IMR-90 (cell line): ENCODE measurements at regions not wholly inside any gene's neighbourhood (a gene's known extent, or its start where the extent isn't known, plus 50 kb on each side); places are given as distances from the start of the nearest gene placed in this dataset.

Source experiments
- ATAC-seq: fragments of 200-7000 bp; cut with Tn5 transposase; 2 replicates; pipeline ENCODE4 v1.9.1; 2020; ENCODE audit warnings: low read depth, mild to moderate bottlenecking, moderate library complexity
- BruUV-seq: library from RNA; stranded (reverse); fragments of 400-500 nt; replicated peaks from 2 replicates; lab custom pipeline; 2021; lab: Mats Ljungman, UMichigan
- CTCF ChIA-PET: fragments of 300-600 bp; formaldehyde crosslinking; extraction: SDS; loops from one replicate; lab custom pipeline; 2021; ENCODE audit warnings: antibody characterized with exemption; lab: Yijun Ruan, JAX
- POLR2A ChIA-PET: fragments of 300-600 bp; sonication (Branson Sonifier 250); formaldehyde crosslinking; loops from one replicate; lab custom pipeline; 2022; ENCODE audit warnings: antibody characterized with exemption; ENCODE audit not compliant: unreplicated experiment; lab: Charles Lee
- DNase-seq: peaks from one replicate; pipeline ENCODE4 v3.0.0; 2013
- H2AFZ ChIP-seq: replicated peaks from 2 replicates; pipeline ENCODE3; 2013; ENCODE audit warnings: low read length, mild to moderate bottlenecking; ENCODE audit not compliant: poor library complexity
- H2AK5ac ChIP-seq: 2 replicates; pipeline ENCODE4 v1.6.1; 2013; ENCODE audit warnings: low read depth, low read length, inconsistent platforms
- H2AK9ac ChIP-seq: replicated peaks from 2 replicates; pipeline ENCODE3; 2013; ENCODE audit warnings: mild to moderate bottlenecking, low read depth, low read length, moderate library complexity; ENCODE audit not compliant: poor library complexity
- H2BK120ac ChIP-seq: 2 replicates; pipeline ENCODE4 v1.6.1; 2013; ENCODE audit warnings: low read depth, low read length, inconsistent platforms
- H2BK15ac ChIP-seq: 3 replicates; pipeline ENCODE4 v1.6.1; 2013; ENCODE audit warnings: low read depth, low read length, inconsistent platforms
- H2BK20ac ChIP-seq: 2 replicates; pipeline ENCODE4 v1.6.1; 2013; ENCODE audit warnings: low read depth, mild to moderate bottlenecking, inconsistent platforms, low read length, moderate library complexity
- H2BK5ac ChIP-seq: 2 replicates; pipeline ENCODE4 v1.6.1; 2013; ENCODE audit warnings: mild to moderate bottlenecking, low read depth, low read length, inconsistent platforms; ENCODE audit not compliant: poor library complexity, severe bottlenecking
- H3K14ac ChIP-seq: replicated peaks from 2 replicates; pipeline ENCODE4 v1.6.1; 2013; ENCODE audit warnings: low read depth, low read length, inconsistent platforms
- H3K18ac ChIP-seq: 2 replicates; pipeline ENCODE4 v1.6.1; 2013; ENCODE audit warnings: low read depth, low read length, control low read depth
- H3K23ac ChIP-seq: 2 replicates; pipeline ENCODE4 v1.6.1; 2013; ENCODE audit warnings: low read depth, low read length, inconsistent platforms
- H3K27ac ChIP-seq: 2 replicates; pipeline ENCODE4 v1.5.1; 2013; ENCODE audit warnings: mild to moderate bottlenecking, control low read depth, low read length; ENCODE audit not compliant: insufficient read depth
- H3K27me3 ChIP-seq: 2 replicates; pipeline ENCODE4 v1.6.1; 2013; ENCODE audit warnings: low read length; ENCODE audit not compliant: control insufficient read depth, insufficient read depth
- H3K36me3 ChIP-seq: 2 replicates; pipeline ENCODE4 v1.6.1; 2013; ENCODE audit warnings: low read length, mixed read lengths; ENCODE audit not compliant: control insufficient read depth, insufficient read depth
- H3K4ac ChIP-seq: 2 replicates; pipeline ENCODE4 v1.6.1; 2013; ENCODE audit warnings: low read depth, low read length, inconsistent platforms
- H3K4me1 ChIP-seq: 2 replicates; pipeline ENCODE4 v1.6.1; 2013; ENCODE audit warnings: low read length, mixed read lengths; ENCODE audit not compliant: control insufficient read depth, insufficient read depth
- H3K4me2 ChIP-seq: 2 replicates; pipeline ENCODE4 v1.6.1; 2013; ENCODE audit warnings: low read depth, mild to moderate bottlenecking, control low read depth, low read length, moderate library complexity
- H3K4me3 ChIP-seq: 2 replicates; pipeline ENCODE4 v1.5.1; 2013; ENCODE audit warnings: low read depth, mild to moderate bottlenecking, control low read depth, low read length, moderate library complexity; ENCODE audit not compliant: insufficient read depth
- H3K56ac ChIP-seq: 2 replicates; pipeline ENCODE4 v1.6.1; 2013; ENCODE audit warnings: low read length, inconsistent platforms; ENCODE audit not compliant: insufficient read depth; ENCODE audit errors: extremely low read depth
- H3K79me1 ChIP-seq, 2 experiments: 2 replicates each; pipeline ENCODE4 v1.6.1; 2013; ENCODE audit warnings: low read length in 2 of 2, inconsistent platforms in 1 of 2, low read depth in 1 of 2
- H3K9ac ChIP-seq: 2 replicates; pipeline ENCODE4 v1.6.1; 2013; ENCODE audit warnings: low read depth, low read length, control low read depth
- H3K9me1 ChIP-seq: 2 replicates; pipeline ENCODE4 v1.6.1; 2013; ENCODE audit warnings: low read length, inconsistent platforms; ENCODE audit not compliant: insufficient read depth
- H3K9me3 ChIP-seq: 2 replicates; pipeline ENCODE4 v1.6.1; 2013; ENCODE audit warnings: low read length; ENCODE audit not compliant: control insufficient read depth, insufficient read depth
- H4K20me1 ChIP-seq: 2 replicates; pipeline ENCODE4 v1.6.1; 2013; ENCODE audit warnings: low read length, inconsistent platforms; ENCODE audit not compliant: insufficient read depth
- H4K5ac ChIP-seq: 2 replicates; pipeline ENCODE4 v1.6.1; 2013; ENCODE audit warnings: mild to moderate bottlenecking, low read depth, low read length, control low read depth
- H4K8ac ChIP-seq, 2 experiments: 2 replicates each; pipeline ENCODE4 v1.6.1; 2013; ENCODE audit warnings: low read depth in 2 of 2, low read length in 2 of 2, control low read depth in 1 of 2, inconsistent platforms in 1 of 2
- H4K91ac ChIP-seq: 2 replicates; pipeline ENCODE4 v1.6.1; 2013; ENCODE audit warnings: low read depth, low read length, inconsistent platforms; ENCODE audit not compliant: insufficient read depth
- BHLHE40 ChIP-seq: fragments of 150-350 bp; IDR thresholded peaks from 2 replicates; pipeline ENCODE4 v1.6.1; 2016; ENCODE audit warnings: mild to moderate bottlenecking, low read depth, low read length
- CHD1 ChIP-seq: IDR thresholded peaks from 2 replicates; pipeline ENCODE4 v1.6.1; 2012; ENCODE audit warnings: low read depth, low read length, improper control_type of control experiment
- ELK1 ChIP-seq: fragments of 150-350 bp; IDR thresholded peaks from 2 replicates; pipeline ENCODE4 v1.6.1; 2016; ENCODE audit warnings: low read depth, mild to moderate bottlenecking, low read length, moderate library complexity, borderline replicate concordance
- MAZ ChIP-seq: IDR thresholded peaks from 2 replicates; pipeline ENCODE4 v1.6.1; 2012; ENCODE audit warnings: low read depth, mild to moderate bottlenecking, low read length, improper control_type of control experiment, moderate library complexity, borderline replicate concordance
- MXI1 ChIP-seq: IDR thresholded peaks from 2 replicates; pipeline ENCODE4 v1.6.1; 2012; ENCODE audit warnings: low read depth, mild to moderate bottlenecking, low read length, moderate library complexity, borderline replicate concordance
- NFE2L2 ChIP-seq: fragments of 150-350 bp; IDR thresholded peaks from 2 replicates; pipeline ENCODE4 v1.6.1; 2016; ENCODE audit warnings: low read depth, mild to moderate bottlenecking, low read length
- POLR2A ChIP-seq: IDR thresholded peaks from 2 replicates; pipeline ENCODE4 v1.6.1; 2012; ENCODE audit warnings: mild to moderate bottlenecking, low read depth, low read length
- RAD21 ChIP-seq: IDR thresholded peaks from 2 replicates; pipeline ENCODE4 v1.6.1; 2012; ENCODE audit warnings: low read length, improper control_type of control experiment
- RFX5 ChIP-seq: IDR thresholded peaks from 2 replicates; pipeline ENCODE4 v1.8.0; 2012; ENCODE audit warnings: low read depth, mild to moderate bottlenecking, low read length, moderate library complexity
- WGBS, 2 experiments: methylation state at CpG; one replicate each; pipeline versions ENCODE4 v1.1.5 to v1.1.7; 2013; ENCODE audit warnings: missing lambda C conversion rate in 2 of 2; ENCODE audit not compliant: insufficient read length in 1 of 2; ENCODE audit errors: extremely low coverage in 2 of 2; 5-methylcytosine and 5-hydroxymethylcytosine counted together
- dilution Hi-C: fragments of 300-500 bp; cut with HindIII; formaldehyde crosslinking; loops from one replicate; pipeline ENCODE4 v1.14.3; 2018; ENCODE audit warnings: low sequenced_read_pairs; ENCODE audit not compliant: unreplicated experiment
- in situ Hi-C: fragments of 300-500 bp; cut with MboI; formaldehyde crosslinking; loops from 3 replicates; pipeline ENCODE4 v1.14.3; 2019; ENCODE audit warnings: low sequenced_read_pairs, inconsistent platforms, mixed read lengths
- intact Hi-C: fragments of 100-400 bp; cut with micrococcal nuclease; formaldehyde crosslinking; loops from 2 replicates; pipeline ENCODE4 v1.10.0; 2022
- TF ChIP-seq, protein P1 (sequence below): conservative IDR thresholded peaks from 2 replicates; pipeline ENCODE4 v1.5.1; 2012; ENCODE audit warnings: mild to moderate bottlenecking, low read depth, low read length, improper control_type of control experiment

GRCh38 chr6:144647971-144648651 lies 363.0 kb downstream of the UTRN start:
- no peak for ATAC-seq
- in situ Hi-C loops = no loop called here
- no peak overlapping the region for H3K4me2 ChIP-seq

More at GRCh38 chr6:144647971-144648651, 363.0 kb downstream of the UTRN start:
- H3K4ac ChIP-seq = no peak overlapping the region
- H3K56ac ChIP-seq = no peak overlapping the region
- DNase-seq = no peak
- peaks cover 0 to 4% of the 10 kb centered on the region in 2 experiments; a peak in 1 of 4 replicates for H3K79me1 ChIP-seq
- intact Hi-C loops = no loop called here
- no peak overlapping the region for H2AK9ac ChIP-seq
- no peaks in the 10 kb centered on the region for H4K20me1 ChIP-seq
- no peak overlapping the region for H4K91ac ChIP-seq
- H3K14ac ChIP-seq = no peak overlapping the region
- POLR2A ChIA-PET = interaction anchor here (0.7 kb wide), 1 partner anchor 60 kb away, joined by 3 read pairs; no protein-coding TSS in a partner anchor
- H3K36me3 ChIP-seq = no peaks in the 10 kb centered on the region
- H2AFZ ChIP-seq = no peak overlapping the region
- dilution Hi-C loops = no loop called here
- H4K5ac ChIP-seq = no peak overlapping the region
- no peak overlapping the region for H3K18ac ChIP-seq
- H3K27ac ChIP-seq = no peak overlapping the region
- H3K9ac ChIP-seq = no peak overlapping the region
- TF ChIP-seq CHD1 (no peak), RFX5 (no peak), ELK1 (no peak), RAD21 (no peak), MXI1 (no peak), POLR2A (no peak), NFE2L2 (no peak), MAZ (no peak), BHLHE40 (no peak)
- TF ChIP-seq, protein P1, sequence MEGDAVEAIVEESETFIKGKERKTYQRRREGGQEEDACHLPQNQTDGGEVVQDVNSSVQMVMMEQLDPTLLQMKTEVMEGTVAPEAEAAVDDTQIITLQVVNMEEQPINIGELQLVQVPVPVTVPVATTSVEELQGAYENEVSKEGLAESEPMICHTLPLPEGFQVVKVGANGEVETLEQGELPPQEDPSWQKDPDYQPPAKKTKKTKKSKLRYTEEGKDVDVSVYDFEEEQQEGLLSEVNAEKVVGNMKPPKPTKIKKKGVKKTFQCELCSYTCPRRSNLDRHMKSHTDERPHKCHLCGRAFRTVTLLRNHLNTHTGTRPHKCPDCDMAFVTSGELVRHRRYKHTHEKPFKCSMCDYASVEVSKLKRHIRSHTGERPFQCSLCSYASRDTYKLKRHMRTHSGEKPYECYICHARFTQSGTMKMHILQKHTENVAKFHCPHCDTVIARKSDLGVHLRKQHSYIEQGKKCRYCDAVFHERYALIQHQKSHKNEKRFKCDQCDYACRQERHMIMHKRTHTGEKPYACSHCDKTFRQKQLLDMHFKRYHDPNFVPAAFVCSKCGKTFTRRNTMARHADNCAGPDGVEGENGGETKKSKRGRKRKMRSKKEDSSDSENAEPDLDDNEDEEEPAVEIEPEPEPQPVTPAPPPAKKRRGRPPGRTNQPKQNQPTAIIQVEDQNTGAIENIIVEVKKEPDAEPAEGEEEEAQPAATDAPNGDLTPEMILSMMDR = no peak
- no peaks in the 10 kb centered on the region for H3K9me1 ChIP-seq
- no TSS peak for BruUV-seq
- WGBS, 2 experiments = no CpG with 5 or more reads among the region's 3 CpGs
- no peak overlapping the region for H3K4me3 ChIP-seq
- H2BK15ac ChIP-seq = no peak overlapping the region
- no peak overlapping the region for H3K23ac ChIP-seq
- no peak overlapping the region for H4K8ac ChIP-seq
- H2BK5ac ChIP-seq = no peak overlapping the region
- no peak overlapping the region for H2BK120ac ChIP-seq
- H2BK20ac ChIP-seq = no peak overlapping the region
- H3K27me3 ChIP-seq = no peaks in the 10 kb centered on the region
- no peak overlapping the region for H2AK5ac ChIP-seq
- no peaks in the 10 kb centered on the region for H3K4me1 ChIP-seq
- no peaks in the 10 kb centered on the region for H3K9me3 ChIP-seq
- CTCF ChIA-PET = no interaction called here
